H1 (cell line): ENCODE measurements at regions not wholly inside any gene's neighbourhood (a gene's known extent, or its start where the extent isn't known, plus 50 kb on each side); places are given as distances from the start of the nearest gene placed in this dataset.

Experiments used
- CTCF ChIA-PET: fragments of 300-600 bp; sonication (Branson Sonifier 250); formaldehyde crosslinking; loops from one replicate; lab custom pipeline; 2021; ENCODE audit not compliant: partially characterized antibody; lab: Charles Lee
- POLR2A ChIA-PET: fragments of 300-600 bp; sonication (Branson Sonifier 250); formaldehyde crosslinking; loops from one replicate; lab custom pipeline; 2021; ENCODE audit warnings: inconsistent platforms; ENCODE audit not compliant: partially characterized antibody; lab: Charles Lee
- DNase-seq, 2 experiments: peaks; one replicate each; pipeline versions ENCODE4 v3.0.0 to v3.0.0-alpha.2; 2010 to 2022; ENCODE audit warnings: low spot score in 2 of 2, low read depth in 1 of 2, mixed read lengths in 1 of 2
- FAIRE-seq: peaks from 2 replicates; lab custom pipeline; 2011; peaks lifted over from hg19 to GRCh38; lab: Jason Lieb, UNC
- H2AFZ ChIP-seq: 2 replicates; pipeline ENCODE4 v1.8.1; 2012; ENCODE audit warnings: low read length, inconsistent platforms
- H2AK5ac ChIP-seq: 2 replicates; pipeline ENCODE4 v1.6.1; 2013; ENCODE audit warnings: low read depth, low read length
- H2BK120ac ChIP-seq: replicated peaks from 2 replicates; pipeline ENCODE3; 2013; ENCODE audit warnings: low read depth, low read length, inconsistent platforms
- H2BK12ac ChIP-seq: 2 replicates; pipeline ENCODE4 v1.6.1; 2013; ENCODE audit warnings: low read depth, low read length
- H2BK15ac ChIP-seq: 2 replicates; pipeline ENCODE4 v1.6.1; 2013; ENCODE audit warnings: low read length
- H2BK20ac ChIP-seq: 2 replicates; pipeline ENCODE4 v1.6.1; 2013; ENCODE audit warnings: low read length
- H2BK5ac ChIP-seq: 2 replicates; pipeline ENCODE4 v1.6.1; 2013; ENCODE audit warnings: low read depth, low read length
- H3K14ac ChIP-seq: 2 replicates; pipeline ENCODE4 v1.6.1; 2013; ENCODE audit warnings: inconsistent platforms; ENCODE audit not compliant: insufficient read length
- H3K18ac ChIP-seq: 2 replicates; pipeline ENCODE4 v1.6.1; 2013; ENCODE audit warnings: low read length; ENCODE audit errors: extremely low read depth
- H3K23ac ChIP-seq: 2 replicates; pipeline ENCODE4 v1.6.1; 2013; ENCODE audit warnings: inconsistent platforms; ENCODE audit not compliant: insufficient read length
- H3K23me2 ChIP-seq: 2 replicates; pipeline ENCODE4 v1.6.1; 2013; ENCODE audit warnings: low read depth, low read length
- H3K27ac ChIP-seq: 2 replicates; pipeline ENCODE4 v1.6.1; 2011; ENCODE audit warnings: low read depth, low read length, inconsistent platforms
- H3K27me3 ChIP-seq, 4 experiments: replicated peaks in 1 of 4; 1 replicate in 1 of 4; 2 replicates in 3 of 4; pipeline versions ENCODE4 v1.6.1 to v1.8.1; 2011 to 2013; ENCODE audit warnings: low read length in 3 of 4, mild to moderate bottlenecking in 3 of 4, inconsistent platforms in 2 of 4, mixed read lengths in 2 of 4, moderate library complexity in 1 of 4; ENCODE audit not compliant: control insufficient read depth in 3 of 4, insufficient read depth in 3 of 4; ENCODE audit errors: extremely low read depth in 1 of 4
- H3K36me3 ChIP-seq, 4 experiments: 2 replicates each; pipeline versions ENCODE4 v1.6.1 to v1.8.1; 2011 to 2013; ENCODE audit warnings: mild to moderate bottlenecking in 4 of 4, low read length in 3 of 4, moderate library complexity in 2 of 4, control low read depth in 1 of 4, inconsistent platforms in 1 of 4; ENCODE audit not compliant: insufficient read depth in 4 of 4, control insufficient read depth in 2 of 4
- H3K4ac ChIP-seq: replicated peaks from 2 replicates; pipeline ENCODE3; 2013; ENCODE audit warnings: low read length, low read depth, mixed read lengths, inconsistent platforms; ENCODE audit not compliant: insufficient read length
- H3K4me1 ChIP-seq, 4 experiments: replicated peaks in 1 of 4; 1 replicate in 1 of 4; 2 replicates in 3 of 4; pipeline versions ENCODE4 v1.6.1 to v1.8.1; 2011 to 2013; ENCODE audit warnings: low read length in 3 of 4, inconsistent platforms in 2 of 4, mixed read lengths in 1 of 4; ENCODE audit not compliant: insufficient read depth in 4 of 4, control insufficient read depth in 3 of 4
- H3K4me2 ChIP-seq, 2 experiments: 2 replicates each; pipeline versions ENCODE4 v1.6.1 to v1.8.1; 2011 to 2013; ENCODE audit warnings: low read depth in 2 of 2, low read length in 2 of 2, control low read depth in 1 of 2, inconsistent platforms in 1 of 2, mild to moderate bottlenecking in 1 of 2; ENCODE audit not compliant: insufficient read depth in 1 of 2
- H3K4me3 ChIP-seq, 4 experiments: fragments of 200-600, 300-600 bp in 1 of 4; sonication (generic), shearing (Covaris generic), sonication (Bioruptor Twin) in 1 of 4; 2 replicates each; pipeline versions ENCODE4 v1.5.1 to v1.8.1; 2011 to 2016; ENCODE audit warnings: low read length in 4 of 4, low read depth in 3 of 4, control low read depth in 2 of 4, inconsistent platforms in 2 of 4, mild to moderate bottlenecking in 2 of 4, mixed read lengths in 1 of 4, moderate library complexity in 1 of 4; ENCODE audit not compliant: insufficient read depth in 2 of 4; ENCODE audit errors: extremely low read depth in 1 of 4
- H3K56ac ChIP-seq: replicated peaks from 2 replicates; pipeline ENCODE3; 2013; ENCODE audit warnings: low read depth, mild to moderate bottlenecking, mixed read lengths, low read length, inconsistent platforms; ENCODE audit not compliant: insufficient read length
- H3K79me1 ChIP-seq: 2 replicates; pipeline ENCODE4 v1.6.1; 2013; ENCODE audit warnings: low read depth, low read length, control low read depth
- H3K79me2 ChIP-seq, 2 experiments: 2 replicates each; pipeline versions ENCODE4 v1.6.1 to v1.8.1; 2012 to 2013; ENCODE audit warnings: low read length in 2 of 2, mild to moderate bottlenecking in 2 of 2, inconsistent platforms in 1 of 2; ENCODE audit not compliant: insufficient read depth in 2 of 2, control insufficient read depth in 1 of 2
- H3K9ac ChIP-seq, 4 experiments: replicated peaks in 1 of 4; 1 replicate in 1 of 4; 2 replicates in 3 of 4; pipeline versions ENCODE4 v1.6.1 to v1.8.1; 2011 to 2013; ENCODE audit warnings: low read depth in 3 of 4, low read length in 3 of 4, control low read depth in 2 of 4, mild to moderate bottlenecking in 2 of 4, moderate library complexity in 2 of 4, inconsistent platforms in 1 of 4; ENCODE audit errors: extremely low read depth in 1 of 4
- H3K9me3 ChIP-seq, 2 experiments: 2 replicates each; pipeline versions ENCODE4 v1.6.1 to v1.8.1; 2012 to 2013; ENCODE audit warnings: mild to moderate bottlenecking in 2 of 2, moderate library complexity in 2 of 2, control low read depth in 1 of 2, inconsistent platforms in 1 of 2, low read depth in 1 of 2, low read length in 1 of 2, mixed read lengths in 1 of 2; ENCODE audit not compliant: insufficient read depth in 2 of 2
- H4K20me1 ChIP-seq, 2 experiments: replicated peaks in 1 of 2; 2 replicates each; pipeline versions ENCODE3 to v1.8.1; 2011 to 2013; ENCODE audit warnings: inconsistent platforms in 2 of 2, low read length in 2 of 2, mild to moderate bottlenecking in 1 of 2; ENCODE audit not compliant: insufficient read depth in 2 of 2, control insufficient read depth in 1 of 2
- H4K5ac ChIP-seq: 2 replicates; pipeline ENCODE4 v1.6.1; 2013; ENCODE audit warnings: low read length, low read depth, mixed read lengths, inconsistent platforms; ENCODE audit not compliant: insufficient read length
- H4K8ac ChIP-seq: 2 replicates; pipeline ENCODE4 v1.8.0; 2013; ENCODE audit warnings: mild to moderate bottlenecking, moderate library complexity, low read length, inconsistent platforms; ENCODE audit not compliant: insufficient read depth; ENCODE audit errors: extremely low read depth
- H4K91ac ChIP-seq: replicated peaks from 2 replicates; pipeline ENCODE3; 2013; ENCODE audit warnings: low read length, mixed read lengths, inconsistent platforms; ENCODE audit not compliant: insufficient read length
- CHD2 ChIP-seq: IDR thresholded peaks from 2 replicates; pipeline ENCODE4 v1.6.1; 2012; ENCODE audit warnings: low read length, improper control_type of control experiment
- KDM1A ChIP-seq: fragments of 200-600, 300-600 bp; sonication (generic); IDR thresholded peaks from 2 replicates; pipeline ENCODE4 v1.7.1; 2016; ENCODE audit warnings: mild to moderate bottlenecking, low read length, borderline replicate concordance
- WGBS, 2 experiments: shearing (Covaris generic) in 1 of 2; methylation state at CpG; one replicate each; pipeline versions ENCODE4 v1.1.6 to v1.1.7; 2013 to 2015; ENCODE audit warnings: low lambda C conversion rate in 2 of 2, mixed read lengths in 2 of 2, inconsistent platforms in 1 of 2, low coverage in 1 of 2, missing lambda C conversion rate in 1 of 2; ENCODE audit not compliant: insufficient replicate concordance in 2 of 2, insufficient coverage in 1 of 2, insufficient read length in 1 of 2; ENCODE audit errors: extremely low coverage in 1 of 2, missing lambda C conversion rate in 1 of 2; 5-methylcytosine and 5-hydroxymethylcytosine counted together

DNA sequence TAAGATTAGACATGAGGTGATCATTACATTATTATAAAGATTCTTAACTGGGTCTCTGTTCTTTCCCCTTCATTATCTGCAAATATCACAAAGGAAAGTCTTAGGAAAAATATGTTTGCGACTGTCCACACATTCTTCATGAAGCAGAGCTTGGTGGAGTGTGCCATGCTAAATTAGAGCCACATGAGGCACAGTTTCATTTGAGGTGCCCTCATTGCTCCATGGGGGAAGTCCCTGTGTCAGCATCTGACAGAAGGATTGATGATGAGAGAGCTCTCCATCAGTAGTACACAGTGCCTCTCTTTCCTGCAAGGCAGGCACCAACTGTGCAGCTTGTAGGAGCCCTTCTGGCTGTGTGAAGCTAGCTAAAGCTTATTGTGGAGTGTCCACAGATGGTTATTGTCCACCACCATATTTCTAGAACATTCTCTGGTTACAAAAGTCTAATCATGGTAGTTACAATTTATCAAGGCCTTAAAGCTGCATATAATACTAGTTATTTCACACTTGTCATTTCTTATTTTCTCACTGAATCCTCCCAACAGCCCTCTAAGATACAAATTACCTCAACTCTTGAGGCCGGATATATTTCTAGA, 63.9 kb downstream of the C9orf152 start:
- H3K56ac ChIP-seq = no peak overlapping the region
- peaks cover 2% of the 10 kb centered on the region; the same call in 1 of the 2 replicates for H3K79me1 ChIP-seq
- H3K27ac ChIP-seq = no peak overlapping the region
- H3K9ac ChIP-seq = no peak overlapping the region
- 93% methylated on average over 2 of the region's 2 CpGs; no CpG with 5 or more reads in 1 of the 2 experiments for WGBS, 2 experiments
- H3K4ac ChIP-seq = no peak overlapping the region
- H3K4me1 ChIP-seq = no peaks in the 10 kb centered on the region
- H3K27me3 ChIP-seq = no peaks in the 10 kb centered on the region
- no peaks in the 10 kb centered on the region for H3K23me2 ChIP-seq
- H4K20me1 ChIP-seq = peaks cover 0 to 4% of the 10 kb centered on the region in 2 experiments
- H3K4me2 ChIP-seq = no peak overlapping the region
- TF ChIP-seq CHD2 = no peak
- TF ChIP-seq KDM1A = no peak
- no peak overlapping the region for H2AK5ac ChIP-seq
- no peak overlapping the region for H2BK12ac ChIP-seq
- peaks cover 0 to 76% of the 10 kb centered on the region in 2 experiments; a peak in 2 of 4 replicates for H3K79me2 ChIP-seq
- H2BK5ac ChIP-seq = no peak overlapping the region
- H4K5ac ChIP-seq = no peak overlapping the region
- H2BK15ac ChIP-seq = no peak overlapping the region
- no peak overlapping the region for H4K91ac ChIP-seq
- CTCF ChIA-PET = interaction anchor here (0.9 to 1.7 kb wide), 8 partner anchors 9 to 243 kb away, joined by 3 to 6 read pairs (median 4); no protein-coding TSS in a partner anchor
- FAIRE-seq (no peak), DNase-seq (no peak)
- no peak overlapping the region for H3K23ac ChIP-seq
- H2BK20ac ChIP-seq = no peak overlapping the region
- no peaks in the 10 kb centered on the region; a peak in 1 of 8 replicates for H3K36me3 ChIP-seq
- no peak overlapping the region for H3K4me3 ChIP-seq
- H2AFZ ChIP-seq = no peak overlapping the region
- H3K9me3 ChIP-seq = no peaks in the 10 kb centered on the region
- POLR2A ChIA-PET = no interaction called here
- H3K18ac ChIP-seq = no peak overlapping the region
- H4K8ac ChIP-seq = no peak overlapping the region
- H3K14ac ChIP-seq = no peak overlapping the region
- H2BK120ac ChIP-seq = no peak overlapping the region
